ENCODE measurements at regions not wholly inside any gene's neighbourhood (a gene's known extent, or its start where the extent isn't known, plus 50 kb on each side); places are given as distances from the start of the nearest gene placed in this dataset.

- TF ChIP-seq CTCF (IDR thresholded peaks at IDR 0.05 in 2 of 3, conservative IDR thresholded peaks at IDR 0.05 in 1 of 3; ENCODE audit: borderline replicate concordance in 1 of 3, insufficient read depth in 1 of 3, low read depth in 2 of 3, low read length in 2 of 3) (no peak), EZH2phosphoT487 (IDR thresholded peaks at IDR 0.05; ENCODE audit: borderline replicate concordance) (no peak), FOSL1 (IDR thresholded peaks at IDR 0.05; ENCODE audit: low read depth) (no peak), CEBPB (IDR thresholded peaks at IDR 0.05; ENCODE audit: low read depth) (no peak)
- H3K27ac ChIP-seq (ENCODE audit: low read depth, low read length), result no peak overlapping the region
- intact Hi-C loops (cut with micrococcal nuclease), result no loop called here
- ChIA-PET POLR2A (no interaction called here), RAD21 (ENCODE audit: low non-redundant PET in 1 of 2, low total read pairs in 2 of 2, uncharacterized antibody in 2 of 2, unreplicated experiment in 2 of 2) (no interaction called here), CTCF (no interaction called here)
- BruUV-seq (replicated peaks), result no TSS peak
- no peaks in the 10 kb centered on the region for H4K20me1 ChIP-seq (ENCODE audit: insufficient read depth)
- DNase-seq (ENCODE audit: low read depth, low spot score) (no peak), ATAC-seq (no peak)
- no peaks in the 10 kb centered on the region for H3K9me2 ChIP-seq (ENCODE audit: insufficient read depth)
- no peaks in the 10 kb centered on the region for H3K4me1 ChIP-seq (ENCODE audit: control insufficient read depth in 1 of 2, insufficient read depth in 2 of 2, low read length in 2 of 2)
- peaks cover 0 to 2% of the 10 kb centered on the region in 2 experiments; a peak in 1 of 4 replicates for H3K9me3 ChIP-seq (ENCODE audit: control insufficient read depth in 1 of 2, insufficient read depth in 1 of 2, low read depth in 1 of 2, low read length in 2 of 2)
- no peaks in the 10 kb centered on the region for H3K36me3 ChIP-seq (ENCODE audit: control insufficient read depth in 1 of 2, insufficient read depth in 2 of 2, low read length in 2 of 2)
- H3K4me3 ChIP-seq (replicated peaks in 1 of 2; ENCODE audit: low read depth in 1 of 2, low read length in 2 of 2), result no peak overlapping the region
- no peak overlapping the region for H2AFZ ChIP-seq (ENCODE audit: low read depth, low read length, poor library complexity, severe bottlenecking)
- H3K4me2 ChIP-seq (ENCODE audit: low read length), result no peak overlapping the region
- H3K27me3 ChIP-seq (ENCODE audit: insufficient read depth, low read length), result no peaks in the 10 kb centered on the region
- H3K79me2 ChIP-seq (ENCODE audit: insufficient read depth, low read length), result no peaks in the 10 kb centered on the region
- no peak overlapping the region for H3K9ac ChIP-seq (ENCODE audit: low read length)
Observed at GRCh38 chr1:57704231-57704630, 280.4 kb upstream of the DAB1 start.

- H3K9ac ChIP-seq (ENCODE audit: low read length), result no peak overlapping the region
- H3K4me2 ChIP-seq (ENCODE audit: low read length), result no peak overlapping the region
- RAD21 ChIA-PET (ENCODE audit: low non-redundant PET in 1 of 2, low total read pairs in 2 of 2, uncharacterized antibody in 2 of 2, unreplicated experiment in 2 of 2), result no interaction called here
- TF ChIP-seq RAD21 (IDR thresholded peaks at IDR 0.05; ENCODE audit: low read depth) (no peak), ZFX (IDR thresholded peaks at IDR 0.05) (no peak), REST (IDR thresholded peaks at IDR 0.05; ENCODE audit: low read depth) (no peak), ATF3 (IDR thresholded peaks at IDR 0.05) (no peak), CBX3 (IDR thresholded peaks at IDR 0.05; ENCODE audit: low read depth) (no peak), SRF (IDR thresholded peaks at IDR 0.05; ENCODE audit: low read depth) (no peak), POLR2A (IDR thresholded peaks at IDR 0.05; ENCODE audit: borderline replicate concordance, extremely low read depth, insufficient read depth, insufficient read length) (no peak), CEBPB (IDR thresholded peaks at IDR 0.05; ENCODE audit: low read depth) (no peak), EZH2phosphoT487 (IDR thresholded peaks at IDR 0.05; ENCODE audit: borderline replicate concordance) (no peak), EZH2 (IDR thresholded peaks at IDR 0.05) (no peak), JUND (IDR thresholded peaks at IDR 0.05) (no peak), ZBTB33 (IDR thresholded peaks at IDR 0.05; ENCODE audit: extremely low read depth, insufficient replicate concordance, low read length) (no peak), FOSL1 (IDR thresholded peaks at IDR 0.05; ENCODE audit: low read depth) (no peak)
- H3K9me3 ChIP-seq (ENCODE audit: control insufficient read depth in 1 of 2, insufficient read depth in 1 of 2, low read depth in 1 of 2, low read length in 2 of 2), result no peaks in the 10 kb centered on the region
- no peaks in the 10 kb centered on the region for H3K27me3 ChIP-seq (ENCODE audit: insufficient read depth, low read length)
- intact Hi-C loops (cut with micrococcal nuclease), result no loop called here
- no peaks in the 10 kb centered on the region for H3K9me2 ChIP-seq (ENCODE audit: insufficient read depth)
- no peak overlapping the region for H3K27ac ChIP-seq (ENCODE audit: low read depth, low read length)
- POLR2A ChIA-PET, result no interaction called here
- H4K20me1 ChIP-seq (ENCODE audit: insufficient read depth), result no peaks in the 10 kb centered on the region
- no peaks in the 10 kb centered on the region for H3K79me2 ChIP-seq (ENCODE audit: insufficient read depth, low read length)
- H3K36me3 ChIP-seq (ENCODE audit: control insufficient read depth in 1 of 2, insufficient read depth in 2 of 2, low read length in 2 of 2), result no peaks in the 10 kb centered on the region
- H3K4me1 ChIP-seq (ENCODE audit: control insufficient read depth in 1 of 2, insufficient read depth in 2 of 2, low read length in 2 of 2), result no peaks in the 10 kb centered on the region
- no peak for ATAC-seq
- no peak overlapping the region for H3K4me3 ChIP-seq (replicated peaks in 1 of 2; ENCODE audit: low read depth in 1 of 2, low read length in 2 of 2)
- no TSS peak for BruUV-seq (replicated peaks)
- no peak for DNase-seq (ENCODE audit: low read depth, low spot score)
- H2AFZ ChIP-seq (ENCODE audit: low read depth, low read length, poor library complexity, severe bottlenecking), result no peak overlapping the region
- CTCF ChIA-PET, result no interaction called here
Observed at GRCh38 chr1:57696904-57697303, 273.0 kb upstream of the DAB1 start.
